GM04504 (cell line): ENCODE measurements at regions not wholly inside any gene's neighbourhood (a gene's known extent, or its start where the extent isn't known, plus 50 kb on each side); places are given as distances from the start of the nearest gene placed in this dataset.
"Not testable (repeated sequence)": the region's sequence is repeated elsewhere in the genome, so short reads cannot be mapped to it uniquely, and the experiment has no call there.

ENCODE experiments used
- DNase-seq: peaks from one replicate; pipeline ENCODE4 v3.0.0-alpha.2; 2012; ENCODE audit warnings: low read depth

DNA sequence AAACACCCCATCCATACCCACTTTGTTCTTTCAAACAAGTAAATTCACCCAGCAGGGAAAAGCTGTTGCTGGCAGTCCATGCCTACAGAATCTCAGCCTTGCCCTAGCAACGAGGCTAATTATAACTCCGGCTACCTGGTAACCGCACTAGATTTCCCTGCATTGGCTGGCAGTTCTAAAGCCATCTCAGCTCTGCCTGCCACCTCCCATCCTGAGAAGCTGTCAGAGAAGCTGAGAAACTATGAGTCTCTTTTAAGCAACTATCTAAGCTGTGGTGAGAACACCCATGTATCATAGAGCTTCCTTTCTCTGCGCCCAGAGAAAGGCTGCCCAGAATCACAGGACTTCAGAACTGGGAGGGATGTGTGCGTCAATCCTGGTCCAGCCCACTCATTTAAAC, 126.5 kb upstream of the NBPF9 start:
- DNase-seq: not testable (repeated sequence)

DNA sequence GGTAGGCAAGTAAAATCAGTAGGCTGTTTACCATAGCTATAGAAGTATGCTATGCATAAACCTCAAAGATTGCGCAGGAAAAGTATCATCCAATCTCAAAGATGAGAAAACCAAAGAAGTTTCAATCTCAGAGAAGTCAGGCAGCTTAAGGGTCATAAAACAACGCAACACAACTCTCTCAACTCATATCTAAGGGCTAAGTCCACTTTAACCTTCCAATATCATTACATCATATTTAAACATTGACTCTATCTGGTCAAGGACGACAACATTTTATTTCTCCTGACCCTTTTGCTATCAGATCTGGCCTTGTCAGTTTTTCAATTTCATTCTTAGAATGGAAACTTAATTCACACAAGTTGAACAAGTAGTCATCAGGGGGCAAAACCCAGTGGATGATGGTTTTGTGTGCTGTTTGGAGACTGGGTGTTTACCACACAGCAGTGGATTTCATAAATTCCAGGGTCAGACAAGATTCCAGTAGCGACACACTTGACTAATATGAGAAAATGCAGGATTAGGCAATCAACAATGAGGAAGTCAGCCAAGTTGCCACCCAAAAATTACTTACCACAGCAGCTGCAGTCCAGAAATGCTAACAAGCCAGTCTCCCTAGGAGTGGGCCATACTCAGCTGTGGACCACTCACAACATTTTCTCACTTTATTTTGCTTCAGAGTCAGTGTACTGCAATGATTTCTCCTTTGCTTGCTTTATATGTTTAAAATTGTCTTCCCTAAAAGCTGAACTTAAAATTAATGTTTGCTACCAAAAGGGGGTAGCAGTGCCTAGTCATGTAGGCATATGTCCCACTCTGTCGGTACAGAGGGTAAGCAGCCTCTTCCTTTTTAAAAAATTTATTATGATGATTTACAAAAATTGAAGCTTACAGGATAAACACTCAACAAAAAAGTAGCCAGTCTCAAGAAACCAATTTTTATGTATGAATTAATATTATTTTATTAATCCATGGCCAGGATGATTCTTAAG, 131.9 kb upstream of the NBPF9 start:
- not testable (repeated sequence) for DNase-seq

DNA sequence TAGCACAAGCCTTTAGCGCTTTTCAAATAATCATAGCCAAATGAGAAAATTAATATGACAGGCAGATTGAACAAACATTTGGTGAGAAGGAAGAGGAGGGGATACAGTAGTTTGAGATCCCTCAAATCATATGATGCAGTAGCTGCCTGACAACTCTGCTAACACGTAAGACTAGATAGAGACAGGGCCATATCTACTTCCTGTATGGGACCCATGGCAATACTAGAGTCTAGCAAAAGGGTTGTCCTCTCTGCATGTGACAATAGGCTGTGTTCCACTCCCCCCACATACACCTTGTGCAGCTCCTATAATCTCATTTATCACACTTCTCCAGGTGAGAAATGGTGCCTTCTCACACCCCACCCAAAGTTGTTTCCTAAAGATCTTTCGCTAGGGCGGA, 134.2 kb upstream of the NBPF9 start:
- not testable (repeated sequence) for DNase-seq

DNA sequence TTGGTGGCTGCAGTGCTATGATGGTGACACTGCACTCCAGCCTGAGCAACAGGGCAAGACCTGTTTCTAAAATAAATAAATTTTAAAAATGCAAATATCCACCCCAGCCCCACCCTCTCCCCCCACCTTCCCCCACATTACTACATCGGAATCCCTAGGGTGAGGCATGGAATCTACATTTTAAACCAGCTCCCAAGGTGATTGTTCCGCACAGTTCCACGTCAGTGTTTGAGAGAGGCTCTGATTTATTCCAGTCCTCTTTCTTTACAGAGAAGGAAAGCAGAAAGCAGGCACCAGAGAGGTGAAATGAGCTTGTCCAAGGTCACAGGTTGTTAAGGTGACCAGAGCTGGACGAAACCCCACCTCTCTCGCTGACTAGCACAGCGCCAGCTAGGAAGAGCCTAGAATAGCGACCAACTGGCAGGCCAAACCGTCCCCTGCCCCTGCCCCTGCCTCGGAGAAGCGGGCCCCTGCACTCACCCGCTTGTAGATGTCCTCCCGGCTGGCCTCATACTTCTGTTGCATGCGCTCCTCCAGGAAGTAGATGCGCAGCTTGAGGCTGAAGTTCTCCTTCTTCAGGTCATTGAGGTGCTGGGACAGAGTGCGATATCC, 136.7 kb upstream of the NBPF9 start:
- not testable (repeated sequence) for DNase-seq

DNA sequence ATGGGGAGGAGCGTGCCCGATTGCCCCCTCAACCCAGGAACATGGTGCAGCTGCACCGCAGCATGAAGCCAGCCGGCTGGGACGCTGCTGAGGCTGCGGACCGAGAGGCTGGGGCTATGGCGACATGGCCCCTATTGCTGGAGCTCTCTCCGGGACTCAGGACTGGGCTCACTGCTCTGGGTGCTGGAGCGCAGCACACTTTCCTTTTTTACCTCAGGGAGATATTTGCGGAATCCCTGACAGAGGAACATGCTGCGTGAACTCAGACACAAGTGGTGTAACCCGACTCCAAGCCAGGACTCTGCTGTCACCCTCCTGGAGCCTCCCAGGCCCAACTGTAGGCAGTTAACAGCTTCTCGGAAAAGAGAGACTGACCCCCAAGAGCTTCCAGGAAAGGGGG, 137.2 kb upstream of the NBPF9 start:
- DNase-seq: not testable (repeated sequence)

DNA sequence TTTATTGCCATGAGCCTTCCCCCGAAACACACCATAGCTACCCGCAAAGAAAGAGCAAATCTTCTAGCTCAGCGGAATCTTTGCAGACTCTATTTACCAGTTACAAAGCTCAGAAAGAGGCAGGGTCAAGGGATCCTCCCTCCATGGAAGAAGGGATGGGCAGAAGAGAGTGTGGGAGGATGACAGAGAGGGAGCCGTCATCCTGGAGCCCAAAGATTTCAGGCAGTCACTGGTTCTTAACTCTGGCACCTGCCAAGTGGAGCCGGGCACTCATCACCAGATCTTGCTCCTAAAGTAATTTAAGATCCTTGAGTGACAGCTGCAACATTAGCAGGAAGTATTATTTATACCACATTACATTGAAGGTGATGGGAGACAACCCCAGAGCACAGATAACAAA, 137.9 kb upstream of the NBPF9 start:
- not testable (repeated sequence) for DNase-seq

DNA sequence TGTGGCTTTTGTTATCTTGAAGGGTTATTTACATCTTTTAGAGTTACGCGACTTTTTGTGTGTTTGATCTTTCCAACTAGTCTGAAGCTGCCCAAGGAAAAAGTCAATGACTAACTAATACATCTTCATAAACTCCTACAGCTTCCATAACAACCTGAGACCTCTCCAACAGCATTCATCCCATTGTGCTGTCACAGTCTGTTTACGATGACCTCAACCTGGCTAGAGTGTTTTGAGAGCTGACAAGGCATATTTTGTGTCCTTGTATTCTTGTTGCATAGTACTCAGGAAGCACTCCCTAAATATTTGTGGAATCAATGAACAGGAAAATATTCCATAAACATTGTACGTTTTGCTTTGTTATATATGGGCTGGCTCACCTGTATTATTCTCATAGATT, 140.2 kb upstream of the NBPF9 start:
- DNase-seq: not testable (repeated sequence)

DNA sequence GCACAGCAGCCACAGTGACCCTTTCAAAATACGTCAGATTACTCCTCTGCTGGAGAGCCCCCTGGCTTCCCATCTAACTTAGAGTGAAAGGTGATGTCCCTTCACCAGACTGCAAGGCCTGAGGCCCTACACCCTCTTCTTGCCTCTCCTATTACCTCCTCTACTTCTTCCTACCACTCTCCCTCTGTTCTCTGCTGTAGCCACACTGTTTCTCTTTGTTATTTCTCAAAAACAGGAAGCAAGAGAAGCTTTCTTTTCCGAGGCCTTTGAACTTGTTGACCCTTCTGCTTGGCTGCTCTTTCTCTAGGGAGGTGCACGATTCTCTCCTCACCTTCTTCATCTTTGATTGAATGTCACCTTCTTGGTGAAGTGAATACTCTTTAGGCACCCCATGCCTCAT, 141.3 kb upstream of the NBPF9 start:
- DNase-seq: not testable (repeated sequence)

DNA sequence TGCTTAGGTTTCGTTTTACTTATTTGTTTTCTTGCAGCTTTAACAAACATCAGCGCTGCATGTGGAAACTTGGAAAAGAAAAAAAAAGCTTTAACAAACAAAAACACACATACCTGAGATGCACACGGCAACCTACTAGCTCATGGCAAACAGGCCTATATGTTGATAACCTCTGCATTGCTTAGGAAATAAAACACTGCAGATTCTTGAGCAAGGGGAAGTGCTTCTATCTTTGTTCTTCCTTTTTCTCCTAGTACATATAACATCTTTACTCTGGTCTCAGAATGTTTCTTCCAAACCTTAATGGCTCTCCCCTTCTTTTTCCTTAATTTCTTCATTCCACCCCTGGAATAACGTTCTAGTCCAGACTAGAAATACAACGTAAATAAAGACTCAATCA, 142.9 kb upstream of the NBPF9 start:
- DNase-seq: not testable (repeated sequence)

DNA sequence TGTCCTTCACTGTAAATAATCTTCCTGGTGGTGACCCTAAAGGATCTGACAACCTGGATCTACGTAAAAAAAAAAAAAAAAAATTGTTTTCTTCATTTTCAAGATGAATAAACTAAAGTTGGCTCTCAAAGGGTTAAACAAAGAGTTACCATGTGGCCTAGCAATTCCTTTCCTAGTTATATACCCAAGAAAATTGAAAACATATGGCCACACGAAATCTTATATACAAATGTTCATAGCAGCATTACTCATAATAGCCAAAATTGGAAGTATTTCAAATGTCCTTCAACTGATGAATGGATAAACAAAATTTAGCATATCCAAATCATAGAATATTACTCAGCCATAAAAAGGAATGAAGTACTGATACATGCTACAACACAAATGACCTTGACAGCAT, 145.3 kb upstream of the NBPF9 start:
- not testable (repeated sequence) for DNase-seq

DNA sequence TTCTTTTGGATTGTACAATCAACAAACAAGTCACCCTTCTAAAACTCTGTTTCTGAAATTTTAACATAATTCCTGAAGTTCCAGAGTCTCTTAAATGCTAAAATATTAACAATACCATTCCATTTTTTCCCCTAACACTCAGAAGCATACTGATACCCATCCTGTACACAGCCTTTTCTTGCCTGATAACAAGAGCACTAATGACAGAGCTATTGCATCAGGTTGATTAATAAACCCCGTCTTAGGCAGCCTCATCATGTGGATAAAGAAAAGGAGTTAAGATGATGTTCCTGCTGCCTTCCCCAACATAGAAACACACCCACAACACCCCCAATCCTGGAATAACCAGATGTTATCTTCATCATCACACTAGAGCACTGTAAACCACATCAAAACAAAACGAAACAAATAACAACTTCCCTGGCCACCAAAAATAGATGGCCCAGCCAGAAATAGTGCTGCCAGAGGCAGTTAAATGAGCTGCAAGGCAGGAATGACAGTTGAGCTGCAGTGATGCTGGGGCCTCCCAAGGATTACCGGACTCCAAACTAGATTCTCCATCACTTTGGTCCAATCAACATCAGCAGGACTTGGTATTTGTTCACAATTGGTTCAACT, 146.6 kb upstream of the NBPF9 start:
- not testable (repeated sequence) for DNase-seq

DNA sequence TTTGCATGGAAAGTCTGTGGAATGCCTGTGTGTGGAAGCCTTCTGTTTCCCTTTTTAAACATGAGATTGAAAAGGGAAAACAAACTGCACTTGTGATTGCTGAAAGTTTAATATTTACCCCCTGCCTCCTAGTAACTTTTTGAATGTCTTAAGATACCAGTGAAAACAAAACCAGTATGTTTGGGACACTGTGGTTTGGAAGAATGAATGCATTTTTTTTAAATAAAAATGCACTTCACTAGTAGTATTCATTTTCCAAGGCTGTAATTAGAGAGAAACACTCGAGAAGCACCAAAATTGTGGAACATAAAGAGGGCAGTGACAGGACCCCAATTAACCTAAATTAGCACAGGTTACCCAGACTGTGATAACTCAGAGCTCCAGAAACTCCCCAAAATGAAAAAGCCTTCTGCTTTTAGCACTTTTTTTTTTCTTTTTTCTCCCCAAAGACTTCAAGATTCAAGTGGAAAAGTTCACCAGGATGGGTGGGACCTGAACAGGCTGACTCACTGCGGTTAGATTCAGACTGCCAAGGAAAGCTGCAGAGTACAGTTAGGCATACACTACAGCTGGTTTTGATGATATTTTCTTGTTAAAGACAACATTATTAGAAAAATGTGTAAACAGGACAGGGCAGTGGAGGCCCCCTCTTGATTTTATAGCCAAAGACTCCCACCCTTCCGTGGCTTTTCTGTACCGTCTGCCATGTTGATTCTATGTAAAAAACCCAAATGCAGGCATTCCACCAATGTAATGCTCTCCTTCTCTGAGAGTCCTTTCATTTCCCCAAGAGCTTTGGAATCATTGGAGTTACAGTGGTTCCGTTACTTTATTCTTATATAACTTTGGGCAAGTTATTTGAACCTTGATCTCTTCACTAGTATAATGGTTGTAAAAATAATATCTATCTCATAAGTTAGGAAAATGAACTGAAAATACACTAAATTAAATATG, 151.8 kb upstream of the NBPF9 start:
- DNase-seq: not testable (repeated sequence)

DNA sequence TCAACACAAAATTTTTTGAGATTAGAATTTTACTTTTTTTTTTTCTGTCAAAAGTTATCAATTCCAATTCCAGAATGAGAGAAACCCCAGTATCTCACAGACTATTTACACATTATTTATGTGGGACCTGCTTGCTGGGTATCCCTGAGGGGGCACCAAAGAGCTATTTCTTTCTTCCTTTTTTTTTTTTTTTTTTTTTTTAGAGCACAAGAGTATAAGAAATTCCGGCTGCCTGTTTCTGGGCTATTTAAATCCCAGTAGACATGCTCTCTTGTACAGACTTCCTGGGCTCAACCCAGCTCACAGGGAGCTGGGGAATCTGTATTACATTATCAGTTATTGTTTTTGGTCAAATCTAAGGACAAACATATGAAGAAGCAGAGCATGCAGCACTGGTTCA, 156.9 kb upstream of the NBPF9 start:
- DNase-seq: not testable (repeated sequence)

DNA sequence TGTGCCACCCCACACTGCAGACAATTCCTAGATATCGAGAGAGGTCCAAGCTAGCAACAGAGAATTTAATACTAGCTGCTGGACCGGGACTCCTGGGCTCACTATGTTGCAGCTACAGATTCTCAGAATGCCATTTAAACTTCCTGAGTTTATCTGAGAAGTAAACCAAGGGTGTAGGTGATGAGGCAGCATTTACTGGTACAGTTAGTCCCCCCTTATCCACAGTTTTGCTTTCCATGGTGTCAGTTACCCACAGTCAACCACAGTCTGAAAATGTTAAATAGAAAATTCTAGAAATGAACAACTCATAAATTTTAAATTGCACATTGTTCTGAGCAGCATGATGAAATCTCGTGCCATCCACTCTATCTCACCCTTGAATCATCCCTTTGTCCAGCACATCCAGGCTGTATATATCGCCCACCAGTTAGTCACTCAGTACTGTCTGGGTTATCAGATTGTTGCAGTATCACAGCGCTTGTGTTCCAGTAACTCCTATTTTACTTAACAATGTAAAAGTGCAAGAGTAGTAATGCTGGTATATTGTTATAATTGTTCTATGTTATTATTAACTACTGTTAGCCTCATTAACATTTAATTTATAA, 157.5 kb upstream of the NBPF9 start:
- not testable (repeated sequence) for DNase-seq

DNA sequence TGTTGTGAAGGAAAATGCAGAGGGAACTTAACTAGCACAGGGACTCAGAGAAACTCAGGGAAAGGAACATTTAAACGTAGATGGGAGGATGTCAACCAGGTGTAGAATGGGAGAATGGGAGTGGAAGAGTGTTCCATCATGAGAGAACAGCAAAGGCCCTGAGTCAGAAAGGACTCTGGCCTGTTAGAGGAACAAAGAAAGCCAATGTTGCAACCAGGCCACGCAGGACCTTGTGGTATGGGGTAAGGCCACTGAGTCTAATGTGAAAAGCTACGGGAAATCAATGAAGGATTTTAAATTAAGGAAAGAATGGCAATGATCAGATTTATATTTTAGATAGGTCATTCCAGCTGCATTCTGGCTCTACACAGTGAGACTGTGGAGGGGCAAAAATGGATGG, 163.9 kb upstream of the NBPF9 start:
- DNase-seq: not testable (repeated sequence)

DNA sequence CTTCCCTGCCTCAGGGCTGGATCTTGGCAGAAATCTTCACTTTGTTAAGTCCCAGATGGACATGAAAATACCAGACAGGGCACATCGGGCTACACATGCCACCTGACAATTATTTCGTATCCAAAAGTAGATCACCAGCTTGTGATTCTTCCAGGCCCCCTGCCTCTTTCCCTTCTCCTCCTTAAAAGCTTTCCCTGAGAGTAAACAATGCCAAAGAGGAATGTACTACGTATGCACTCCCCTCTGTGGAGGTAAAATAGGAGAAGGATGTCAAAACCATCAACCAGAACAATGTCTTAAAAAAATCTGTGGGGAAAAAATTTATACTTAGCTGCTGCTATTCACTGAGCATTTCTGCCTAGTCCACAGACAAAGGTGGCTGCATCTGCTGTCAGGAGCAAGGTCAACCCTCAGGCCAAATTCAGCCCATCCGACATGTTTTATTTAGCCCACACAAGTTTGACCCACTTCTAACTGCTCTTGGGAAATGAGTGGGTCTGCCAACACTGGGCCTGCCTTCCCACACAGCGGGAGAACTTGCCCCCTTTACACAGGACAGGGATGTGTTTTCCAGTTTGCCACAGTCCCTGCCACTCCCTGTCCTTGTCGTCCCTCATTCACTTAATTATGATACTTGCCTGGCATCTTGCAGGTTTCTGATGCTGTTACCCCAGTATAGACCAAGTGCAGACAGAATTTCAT, 165.8 kb upstream of the NBPF9 start:
- DNase-seq: not testable (repeated sequence)

DNA sequence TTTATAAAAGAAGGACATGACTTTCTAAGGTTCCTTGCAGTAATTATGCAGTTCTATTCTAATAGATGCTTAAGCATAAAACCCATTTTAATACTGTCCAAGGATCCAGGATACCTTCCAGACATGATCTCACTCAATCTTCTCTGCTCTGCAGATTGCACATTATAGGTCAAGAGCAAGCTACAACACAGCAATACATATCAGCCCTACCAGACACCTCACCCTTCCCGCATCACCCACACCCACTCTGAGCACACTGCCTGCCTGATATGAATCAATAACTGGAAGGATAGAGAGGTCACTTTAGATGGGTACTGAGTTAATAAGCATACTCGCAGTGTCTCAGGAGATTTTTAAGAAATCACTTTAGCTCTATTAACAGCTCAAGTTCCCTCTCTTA, 166.5 kb upstream of the NBPF9 start:
- not testable (repeated sequence) for DNase-seq

DNA sequence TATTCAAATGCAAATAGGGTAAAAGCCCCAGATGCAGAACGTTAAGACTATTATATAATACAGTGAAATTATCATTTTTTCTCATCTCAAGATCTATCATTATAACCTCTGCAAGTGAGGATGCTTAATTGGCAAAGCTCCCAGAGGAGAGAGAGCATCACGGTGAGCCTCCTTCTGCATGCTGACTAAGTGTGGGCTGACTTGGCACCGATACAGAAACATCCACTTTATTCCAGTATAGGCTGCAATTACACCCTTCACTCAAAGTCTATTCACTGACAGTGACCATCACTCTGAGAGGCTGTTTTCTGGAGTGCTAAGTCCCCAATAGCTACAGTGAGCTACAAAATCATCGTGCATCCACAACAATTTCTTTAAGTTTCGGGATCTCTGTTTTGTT, 171.1 kb upstream of the NBPF9 start:
- not testable (repeated sequence) for DNase-seq

DNA sequence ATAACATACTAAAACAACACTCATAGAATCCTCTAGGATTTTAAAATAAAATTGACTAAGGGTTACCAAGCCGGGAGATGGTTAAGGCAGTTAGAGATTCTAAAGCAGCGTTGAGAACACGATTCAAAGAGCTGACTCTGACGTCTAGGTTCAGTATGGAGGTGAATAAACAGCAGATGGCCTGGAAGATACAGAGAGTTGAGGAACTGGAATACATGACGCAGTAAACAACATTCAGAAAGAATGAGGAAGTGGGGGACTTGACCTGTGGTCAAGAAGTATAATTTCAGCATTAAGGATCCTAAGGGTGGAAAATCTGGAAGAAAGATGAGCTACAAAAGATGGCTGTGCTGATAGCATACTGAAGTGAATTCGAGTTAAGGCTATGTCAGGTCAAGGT, 172.5 kb upstream of the NBPF9 start:
- not testable (repeated sequence) for DNase-seq

DNA sequence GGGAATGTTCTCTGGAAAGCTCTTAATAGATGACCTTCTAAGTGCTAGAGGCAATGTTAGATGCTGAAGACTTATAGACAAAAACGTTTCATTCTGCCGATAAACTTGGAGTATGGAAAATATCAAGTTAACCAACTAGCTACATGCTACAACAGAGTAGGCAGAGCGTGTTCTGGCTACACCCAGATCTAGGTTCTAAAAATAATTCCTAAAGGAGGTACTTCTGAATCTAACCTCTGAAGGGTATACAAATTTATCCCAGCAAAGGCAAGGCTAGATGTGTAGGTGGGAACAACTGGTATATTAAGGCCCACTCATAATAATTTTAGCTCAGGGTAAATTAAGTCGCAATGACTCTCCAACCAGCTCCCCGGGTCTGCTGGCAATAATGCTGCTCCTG, 173.1 kb upstream of the NBPF9 start:
- DNase-seq: not testable (repeated sequence)
